ENCODE measurements at regions not wholly inside any gene's neighbourhood (a gene's known extent, or its start where the extent isn't known, plus 50 kb on each side); places are given as distances from the start of the nearest gene placed in this dataset.
"Not testable (repeated sequence)": the region's sequence is repeated elsewhere in the genome, so short reads cannot be mapped to it uniquely, and the experiment has no call there.

GRCh38 chrX:9271789-9272525, 192.9 kb upstream of the TBL1X start:
- no peak for DNase-seq

GRCh38 chrX:9273744-9274143, 191.1 kb upstream of the TBL1X start:
- DNase-seq, result no peak

GRCh38 chrX:9278475-9279233, 186.2 kb upstream of the TBL1X start:
- no peak for DNase-seq

- peak; percentile 61 for DNase-seq
Observed at GRCh38 chrX:9279234-9279544, 185.7 kb upstream of the TBL1X start.

- no peak for DNase-seq
Observed at GRCh38 chrX:9280831-9281230, 184.0 kb upstream of the TBL1X start.

- DNase-seq, result peak; percentile 55
Observed at GRCh38 chrX:9282325-9282724, 182.5 kb upstream of the TBL1X start.

- no peak for DNase-seq
Observed at GRCh38 chrX:9285342-9285771, 179.5 kb upstream of the TBL1X start.

GRCh38 chrX:9286234-9286633, 178.6 kb upstream of the TBL1X start:
- no peak for DNase-seq

- DNase-seq, result no peak
Observed at GRCh38 chrX:9291629-9292028, 173.2 kb upstream of the TBL1X start.

- no peak for DNase-seq
Observed at GRCh38 chrX:9293051-9293496, 171.8 kb upstream of the TBL1X start.

GRCh38 chrX:9293903-9294302, 171.0 kb upstream of the TBL1X start:
- DNase-seq, result no peak

- no peak for DNase-seq
Observed at GRCh38 chrX:9295551-9295950, 169.3 kb upstream of the TBL1X start.

- no peak for DNase-seq
Observed at GRCh38 chrX:9298221-9298620, 166.6 kb upstream of the TBL1X start.

GRCh38 chrX:9299681-9300080, 165.2 kb upstream of the TBL1X start:
- not testable (repeated sequence) for DNase-seq

GRCh38 chrX:9301836-9302235, 163.0 kb upstream of the TBL1X start:
- DNase-seq, result no peak

- no peak for DNase-seq
Observed at GRCh38 chrX:9302381-9302780, 162.5 kb upstream of the TBL1X start.

GRCh38 chrX:9308426-9308825, 156.4 kb upstream of the TBL1X start:
- DNase-seq, result no peak

- no peak for DNase-seq
Observed at GRCh38 chrX:9310616-9311015, 154.2 kb upstream of the TBL1X start.

- no peak for DNase-seq
Observed at GRCh38 chrX:9311421-9312160, 153.3 kb upstream of the TBL1X start.

- DNase-seq, result peak; percentile 82
Observed at GRCh38 chrX:9312922-9313867, 151.7 kb upstream of the TBL1X start.

GRCh38 chrX:9315086-9315485, 149.8 kb upstream of the TBL1X start:
- DNase-seq, result no peak

- DNase-seq, result no peak
Observed at GRCh38 chrX:9316096-9316495, 148.8 kb upstream of the TBL1X start.

- no peak for DNase-seq
Observed at GRCh38 chrX:9317176-9317575, 147.7 kb upstream of the TBL1X start.

All from OCI-M1 (cell line).